ENCODE measurements at regions not wholly inside any gene's neighbourhood (a gene's known extent, or its start where the extent isn't known, plus 50 kb on each side); places are given as distances from the start of the nearest gene placed in this dataset.
"Not testable (repeated sequence)": the region's sequence is repeated elsewhere in the genome, so short reads cannot be mapped to it uniquely, and the experiment has no call there.

- no peak for TF ChIP-seq POLR2A (IDR thresholded peaks at IDR 0.05)
- TF ChIP-seq CTCF (IDR thresholded peaks at IDR 0.05): no peak
- TF ChIP-seq EP300 (IDR thresholded peaks at IDR 0.05): no peak
- WGBS, 3 donors: 81 to 90% (median 83%) methylated on average over 2 of the region's 2 CpGs
- Histone ChIP-seq H3K36me3 (no peaks in the 10 kb centered on the region), H3K27ac (no peak overlapping the region), H3K9me3 (no peaks in the 10 kb centered on the region), H3K4me1 (ENCODE audit: insufficient read depth) (no peaks in the 10 kb centered on the region), H3K4me3 (no peak overlapping the region), H3K27me3 (no peaks in the 10 kb centered on the region)
- intact Hi-C loops (cut with DNase I): no loop called here
- no peak for DNase-seq
Observed at GRCh38 chr1:72433591-72433990, 151.3 kb upstream of the NEGR1 start.

- WGBS, 3 donors: 77 to 85% (median 82%) methylated on average over 5 of the region's 5 CpGs
- H3K9me3 ChIP-seq: no peaks in the 10 kb centered on the region
- no peaks in the 10 kb centered on the region for H3K4me1 ChIP-seq (ENCODE audit: insufficient read depth)
- TF ChIP-seq CTCF (IDR thresholded peaks at IDR 0.05) (no peak), POLR2A (IDR thresholded peaks at IDR 0.05) (no peak), EP300 (IDR thresholded peaks at IDR 0.05) (no peak)
- H3K4me3 ChIP-seq: no peak overlapping the region
- intact Hi-C loops (cut with DNase I): no loop called here
- H3K27me3 ChIP-seq: no peaks in the 10 kb centered on the region
- DNase-seq: no peak
- no peak overlapping the region for H3K27ac ChIP-seq
- no peaks in the 10 kb centered on the region for H3K36me3 ChIP-seq
Observed at GRCh38 chr1:72432645-72433267, 150.4 kb upstream of the NEGR1 start.

- H3K27ac ChIP-seq: no peak overlapping the region
- H3K36me3 ChIP-seq: no peaks in the 10 kb centered on the region
- no peak for DNase-seq
- intact Hi-C loops (cut with DNase I): loop anchor here in 1 of 4 donors (2.0 kb wide), 1 partner anchor 49 kb away; no protein-coding TSS in a partner anchor
- 86 to 88% (median 87%) methylated on average over 2 of the region's 2 CpGs for WGBS, 3 donors
- no peaks in the 10 kb centered on the region for H3K4me1 ChIP-seq (ENCODE audit: insufficient read depth)
- no peak overlapping the region for H3K4me3 ChIP-seq
- no peaks in the 10 kb centered on the region for H3K9me3 ChIP-seq
- no peak for TF ChIP-seq EP300 (IDR thresholded peaks at IDR 0.05)
- TF ChIP-seq CTCF (IDR thresholded peaks at IDR 0.05): no peak
- no peak for TF ChIP-seq POLR2A (IDR thresholded peaks at IDR 0.05)
- H3K27me3 ChIP-seq: no peaks in the 10 kb centered on the region
Observed at GRCh38 chr1:72431810-72432209, 149.5 kb upstream of the NEGR1 start.

GRCh38 chr1:72428276-72428675 is 145.9 kb upstream of the NEGR1 start:
- H3K27me3 ChIP-seq; intact Hi-C loops (cut with DNase I); H3K36me3 ChIP-seq; H3K27ac ChIP-seq; H3K4me1 ChIP-seq (ENCODE audit: insufficient read depth); H3K9me3 ChIP-seq; H3K4me3 ChIP-seq; DNase-seq: not testable (repeated sequence)
- 91 to 93% (median 93%) methylated on average over 7 of the region's 7 CpGs for WGBS, 3 donors

- intact Hi-C loops (cut with DNase I): loop anchor here in 1 of 4 donors (10.0 kb wide), 1 partner anchor 656 kb away; no protein-coding TSS in a partner anchor
- Histone ChIP-seq H3K27ac (no peak overlapping the region), H3K4me3 (no peak overlapping the region), H3K36me3 (no peaks in the 10 kb centered on the region), H3K9me3 (no peaks in the 10 kb centered on the region), H3K4me1 (ENCODE audit: insufficient read depth) (no peaks in the 10 kb centered on the region), H3K27me3 (no peaks in the 10 kb centered on the region)
- 94 to 98% (median 96%) methylated on average over 18 of the region's 18 CpGs for WGBS, 3 donors
- DNase-seq: no peak
- no peak for TF ChIP-seq EP300 (IDR thresholded peaks at IDR 0.05)
- TF ChIP-seq POLR2A (IDR thresholded peaks at IDR 0.05): no peak
- TF ChIP-seq CTCF (IDR thresholded peaks at IDR 0.05): no peak
Observed at GRCh38 chr1:72419229-72419628, 136.9 kb upstream of the NEGR1 start.

Measured in ovary (tissue), 7 donors.